HG02763 (cell line): ENCODE measurements at regions not wholly inside any gene's neighbourhood (a gene's known extent, or its start where the extent isn't known, plus 50 kb on each side); places are given as distances from the start of the nearest gene placed in this dataset.

Experiments used
- ATAC-seq: cut with Tn5 transposase; IDR thresholded peaks from one replicate; pipeline ENCODE4 v1.9.1; 2021; ENCODE audit warnings: mild to moderate bottlenecking, moderate library complexity; ENCODE audit not compliant: unreplicated experiment

- ATAC-seq, result no peak
These were observed 1255.9 kb downstream of the TBC1D22A start for GRCh38 chr22:48018346-48018745.

- ATAC-seq, result no peak
These were observed 1253.3 kb downstream of the TBC1D22A start for GRCh38 chr22:48015701-48016100.

- no peak for ATAC-seq
These were observed 1242.5 kb downstream of the TBC1D22A start for GRCh38 chr22:48004936-48005335.

GRCh38 chr22:48004038-48004437 lies 1241.6 kb downstream of the TBC1D22A start:
- no peak for ATAC-seq

GRCh38 chr22:48001101-48001500 lies 1238.7 kb downstream of the TBC1D22A start:
- no peak for ATAC-seq

- no peak for ATAC-seq
These were observed 1235.2 kb downstream of the TBC1D22A start for GRCh38 chr22:47997612-47998011.

GRCh38 chr22:47997052-47997590 lies 1234.7 kb downstream of the TBC1D22A start:
- ATAC-seq, result no peak

- ATAC-seq, result peak; percentile 79
These were observed 1234.0 kb downstream of the TBC1D22A start for GRCh38 chr22:47996446-47996857.

GRCh38 chr22:47995718-47996117 lies 1233.3 kb downstream of the TBC1D22A start:
- ATAC-seq, result no peak

- no peak for ATAC-seq
These were observed 1232.8 kb downstream of the TBC1D22A start for GRCh38 chr22:47995264-47995627.

- ATAC-seq, result no peak
These were observed 1232.3 kb downstream of the TBC1D22A start for GRCh38 chr22:47994601-47995263.

GRCh38 chr22:47994045-47994444 lies 1231.6 kb downstream of the TBC1D22A start:
- ATAC-seq, result no peak

- no peak for ATAC-seq
These were observed 1228.0 kb downstream of the TBC1D22A start for GRCh38 chr22:47990481-47990880.

GRCh38 chr22:47987885-47988515 lies 1225.5 kb downstream of the TBC1D22A start:
- no peak for ATAC-seq

GRCh38 chr22:47976219-47976618 lies 1213.8 kb downstream of the TBC1D22A start:
- ATAC-seq, result no peak

- ATAC-seq, result no peak
These were observed 1205.4 kb downstream of the TBC1D22A start for GRCh38 chr22:47967831-47968230.

- no peak for ATAC-seq
These were observed 1203.9 kb downstream of the TBC1D22A start for GRCh38 chr22:47966316-47966715.

GRCh38 chr22:47965896-47966295 lies 1203.4 kb downstream of the TBC1D22A start:
- ATAC-seq, result no peak

GRCh38 chr22:47965066-47965465 lies 1202.6 kb downstream of the TBC1D22A start:
- ATAC-seq, result no peak

- no peak for ATAC-seq
These were observed 1201.2 kb downstream of the TBC1D22A start for GRCh38 chr22:47963660-47964059.

- no peak for ATAC-seq
These were observed 1195.2 kb downstream of the TBC1D22A start for GRCh38 chr22:47957649-47958048.

- no peak for ATAC-seq
These were observed 1191.7 kb downstream of the TBC1D22A start for GRCh38 chr22:47954107-47954506.
